GM13976 (cell line): ENCODE measurements at regions not wholly inside any gene's neighbourhood (a gene's known extent, or its start where the extent isn't known, plus 50 kb on each side); places are given as distances from the start of the nearest gene placed in this dataset.
"Not testable (repeated sequence)": the region's sequence is repeated elsewhere in the genome, so short reads cannot be mapped to it uniquely, and the experiment has no call there.

Experiments used
- DNase-seq: peaks from one replicate; pipeline ENCODE4 v3.0.0; 2012; ENCODE audit warnings: low spot score
- CTCF ChIP-seq: IDR thresholded peaks from 2 replicates; pipeline ENCODE4 v1.5.1; 2012; ENCODE audit warnings: borderline replicate concordance, mild to moderate bottlenecking; ENCODE audit not compliant: insufficient read depth; ENCODE audit errors: extremely low read depth, missing control alignments, control extremely low read depth
- in situ Hi-C: fragments of 300-500 bp; cut with MboI; formaldehyde crosslinking; loops from one replicate; pipeline ENCODE4 v1.12.0; 2022; ENCODE audit warnings: low sequenced_read_pairs, mixed read lengths, inconsistent platforms; ENCODE audit not compliant: unreplicated experiment

GRCh38 chr13:54110597-54110996, 1082.0 kb downstream of the OLFM4 start:
- no peak for DNase-seq
- in situ Hi-C loops: no loop called here
- TF ChIP-seq CTCF: no peak

GRCh38 chr13:54124700-54125099, 1096.1 kb downstream of the OLFM4 start:
- no peak for TF ChIP-seq CTCF
- no peak for DNase-seq
- in situ Hi-C loops: no loop called here

GRCh38 chr13:54130931-54131330, 1102.3 kb downstream of the OLFM4 start:
- DNase-seq, in situ Hi-C loops: not testable (repeated sequence)

GRCh38 chr13:54131433-54131832, 1102.8 kb downstream of the OLFM4 start:
- DNase-seq, in situ Hi-C loops: not testable (repeated sequence)

GRCh38 chr13:54132127-54132526, 1103.5 kb downstream of the OLFM4 start:
- in situ Hi-C loops: not testable (repeated sequence)

GRCh38 chr13:54132720-54133119, 1104.1 kb downstream of the OLFM4 start:
- in situ Hi-C loops, DNase-seq: not testable (repeated sequence)

More at GRCh38 chr13:54132127-54132526, 1103.5 kb downstream of the OLFM4 start:
- not testable (repeated sequence) for DNase-seq

- no peak for TF ChIP-seq CTCF
- no peak for DNase-seq
- in situ Hi-C loops: no loop called here
These were observed 1105.1 kb downstream of the OLFM4 start for GRCh38 chr13:54133746-54134145.

GRCh38 chr13:54144828-54145227, 1116.2 kb downstream of the OLFM4 start:
- no peak for DNase-seq
- no peak for TF ChIP-seq CTCF
- in situ Hi-C loops: no loop called here

- TF ChIP-seq CTCF: no peak
- in situ Hi-C loops: no loop called here
- no peak for DNase-seq
These were observed 1122.2 kb downstream of the OLFM4 start for GRCh38 chr13:54150851-54151250.
